ENCODE measurements at regions not wholly inside any gene's neighbourhood (a gene's known extent, or its start where the extent isn't known, plus 50 kb on each side); places are given as distances from the start of the nearest gene placed in this dataset.

DNA sequence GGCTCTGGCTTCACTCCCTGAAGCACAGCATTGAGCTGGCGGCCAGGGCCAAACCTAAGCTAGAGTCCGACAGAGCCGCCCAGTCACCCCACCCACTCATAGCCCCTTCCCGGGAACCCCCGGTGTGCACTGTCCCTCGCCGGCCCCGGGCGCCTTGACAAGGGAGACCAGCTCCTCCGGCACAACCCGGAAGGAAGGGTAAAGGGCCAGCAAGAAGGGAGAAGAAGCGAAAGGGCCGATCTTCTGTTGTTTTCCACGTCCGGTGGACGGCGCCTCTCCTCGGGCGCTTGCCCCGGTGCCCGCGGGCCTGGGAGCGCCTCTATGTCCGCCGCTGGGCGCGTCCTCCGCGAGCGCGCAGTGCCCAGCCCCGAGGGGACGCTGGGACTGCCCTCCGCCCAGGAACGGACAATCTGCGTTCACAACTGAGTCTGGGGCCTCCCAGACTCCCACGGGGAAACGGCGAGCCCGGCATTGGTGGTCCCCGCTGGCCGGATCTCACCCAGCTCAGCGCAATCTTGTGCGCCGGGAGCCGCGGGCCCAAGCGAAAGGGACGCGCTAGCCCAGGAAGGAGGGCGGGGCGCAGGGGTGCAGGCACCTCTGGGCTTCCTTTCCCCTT, 172.5 kb upstream of the MIR17HG start:
- no peak for DNase-seq

GRCh38 chr13:91178099-91178498, 169.4 kb upstream of the MIR17HG start:
- no peak for DNase-seq

GRCh38 chr13:91181892-91182291, 165.6 kb upstream of the MIR17HG start:
- no peak for DNase-seq

DNA sequence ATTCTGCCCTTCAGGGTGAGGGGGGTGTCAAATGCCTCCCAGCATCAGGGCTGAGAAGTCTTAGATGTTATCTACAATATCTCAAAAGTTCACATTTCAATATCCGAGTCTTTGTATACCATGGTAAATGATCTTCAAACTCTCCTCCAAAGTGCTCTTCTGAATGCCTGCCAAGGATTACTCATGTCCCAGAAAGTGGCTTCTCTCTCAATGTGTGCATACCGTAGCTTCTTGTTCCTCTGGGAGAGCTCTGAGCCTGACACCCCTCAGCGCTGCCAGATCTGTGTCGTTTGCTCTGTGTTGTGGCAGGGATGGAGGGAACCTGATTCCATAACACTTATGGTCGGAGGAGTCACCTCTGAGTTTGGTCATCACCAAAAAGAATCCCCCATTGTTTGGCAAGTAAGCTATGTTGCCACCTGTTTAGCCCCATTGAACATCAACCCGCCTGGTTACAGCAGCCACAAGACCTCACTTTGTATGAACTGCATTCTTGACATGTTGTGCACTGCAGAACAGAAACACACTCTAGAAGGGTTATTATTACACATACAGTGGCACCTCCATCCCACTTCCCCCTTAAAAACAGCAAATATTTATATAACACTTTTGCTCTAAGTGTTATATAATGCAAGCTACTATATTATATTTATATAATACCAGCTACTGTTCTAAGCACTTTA, 163.1 kb upstream of the MIR17HG start:
- DNase-seq, result no peak

DNA sequence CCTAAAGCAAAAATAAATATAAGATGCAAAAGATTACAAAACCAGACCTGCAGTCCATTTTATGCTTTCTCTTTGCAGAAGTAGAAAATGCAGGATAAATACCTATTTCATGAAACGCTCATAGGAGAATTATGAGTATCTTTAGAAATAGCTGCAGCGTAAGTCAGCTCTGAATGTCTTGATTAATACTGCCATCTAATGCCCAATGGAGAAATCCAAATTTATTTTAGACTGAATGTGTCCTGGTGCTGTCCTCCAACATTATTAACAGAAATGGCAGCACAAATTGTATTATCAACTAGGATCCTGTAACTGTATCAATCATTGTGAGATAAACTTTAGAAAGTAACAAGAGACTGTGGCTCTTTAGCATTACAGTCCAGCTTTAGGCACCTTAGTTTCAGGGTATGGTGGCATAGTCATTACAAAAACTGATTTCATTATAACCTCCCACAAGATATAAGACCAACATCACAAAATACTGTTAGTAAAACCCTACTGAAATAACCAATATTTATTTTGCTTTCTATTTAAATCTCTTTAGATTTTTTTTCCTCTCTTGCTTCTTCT, 162.1 kb upstream of the MIR17HG start:
- DNase-seq, result no peak

GRCh38 chr13:91187522-91187921, 160.0 kb upstream of the MIR17HG start:
- no peak for DNase-seq

- DNase-seq, result no peak
Measured at GRCh38 chr13:91189506-91189905, 158.0 kb upstream of the MIR17HG start.

DNA sequence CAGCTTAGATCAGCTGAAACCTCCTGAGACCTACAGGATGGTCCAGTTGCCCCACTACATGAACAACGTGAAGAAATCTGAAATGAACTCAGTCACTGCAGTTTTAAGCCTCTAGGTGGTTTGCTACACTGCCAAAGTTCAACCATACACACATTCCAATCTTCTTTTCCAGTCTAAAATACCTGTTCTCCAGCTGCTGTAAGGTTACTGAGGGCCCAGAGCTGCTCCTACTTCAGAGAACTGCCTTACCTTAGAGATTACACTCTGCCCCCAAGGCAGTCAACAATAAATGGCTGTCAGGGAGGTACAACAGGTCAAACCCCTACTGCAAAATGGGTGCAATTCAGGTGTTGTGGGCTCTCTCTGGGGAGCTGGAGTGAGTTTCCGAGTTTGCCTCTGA, 154.1 kb upstream of the MIR17HG start:
- no peak for DNase-seq

DNA sequence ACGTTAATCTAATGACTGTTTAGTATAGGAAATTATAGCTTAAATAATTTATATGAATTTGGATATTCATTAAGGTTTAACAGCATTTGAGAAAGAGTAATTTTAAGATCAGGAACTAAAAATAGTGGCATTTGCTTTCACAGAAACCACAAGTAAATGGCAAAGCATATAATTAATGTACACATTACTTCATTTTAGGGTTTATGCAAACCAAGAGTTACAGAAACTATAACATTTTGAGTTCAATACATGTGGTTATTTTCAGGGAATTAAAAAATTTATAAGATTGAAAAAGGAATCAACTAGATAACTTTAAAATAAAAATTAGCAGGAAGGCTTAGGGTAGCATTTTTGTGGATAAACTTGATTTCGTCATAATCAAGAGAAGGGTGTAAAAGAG, 151.7 kb upstream of the MIR17HG start:
- no peak for DNase-seq

DNA sequence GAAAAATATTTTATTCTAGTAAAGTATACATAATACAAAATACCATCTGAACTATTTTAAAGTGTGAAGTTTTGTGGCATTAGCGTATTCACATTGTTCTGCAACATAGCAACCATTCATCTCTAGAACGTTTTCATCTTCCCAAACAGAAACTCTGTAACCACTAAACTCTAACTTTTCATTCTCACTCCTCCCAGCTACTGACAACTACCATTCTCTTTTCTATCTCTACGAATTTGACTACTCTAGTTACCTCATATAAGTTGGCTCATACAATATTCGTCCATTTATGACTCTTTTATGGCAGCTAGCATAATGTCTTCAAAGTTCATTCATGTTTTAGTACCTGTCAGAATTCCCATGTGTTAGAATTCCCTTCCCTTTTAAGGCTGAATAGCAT, 150.5 kb upstream of the MIR17HG start:
- no peak for DNase-seq

GRCh38 chr13:91199866-91200265, 147.6 kb upstream of the MIR17HG start:
- no peak for DNase-seq

GRCh38 chr13:91200486-91200885, 147.0 kb upstream of the MIR17HG start:
- DNase-seq, result no peak

DNA sequence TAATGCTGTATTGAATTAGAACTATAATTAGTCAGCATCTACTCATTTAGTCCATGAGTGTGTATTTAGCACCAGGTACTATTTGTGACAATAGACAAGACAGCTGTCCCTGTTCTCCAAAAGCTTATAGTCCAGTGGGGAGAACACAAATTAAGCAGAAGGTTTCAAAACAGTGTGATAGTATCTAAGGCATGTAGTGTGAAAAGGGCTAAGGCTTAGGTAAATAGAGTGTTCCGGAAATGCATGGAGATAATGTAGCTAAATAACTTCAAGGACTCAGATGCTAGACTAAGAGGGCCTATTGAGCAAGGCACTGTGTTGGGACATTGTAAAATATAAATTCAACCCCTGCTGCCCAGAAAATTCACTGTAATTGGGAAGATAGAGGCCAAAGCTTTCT, 144.1 kb upstream of the MIR17HG start:
- DNase-seq, result no peak

- no peak for DNase-seq
Measured at GRCh38 chr13:91207261-91207660, 140.2 kb upstream of the MIR17HG start.

DNA sequence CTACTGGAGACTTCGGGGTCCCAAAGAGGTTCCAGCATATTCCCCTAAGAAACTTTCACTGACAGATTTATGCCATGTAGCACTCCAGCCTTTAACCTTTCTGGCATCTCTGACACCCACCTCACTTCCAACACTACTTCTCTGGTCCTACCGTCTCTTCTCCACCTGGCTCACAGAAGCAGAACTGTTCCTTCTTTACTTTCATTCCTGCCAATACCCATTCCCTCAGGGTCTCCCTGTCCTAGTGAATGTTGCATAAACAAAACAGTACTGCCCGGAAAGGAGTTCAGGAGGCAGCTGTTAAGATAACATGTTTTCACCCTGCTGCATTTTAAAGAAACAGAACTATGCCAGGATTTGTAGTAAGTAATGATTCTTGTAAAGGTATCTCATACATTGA, 136.0 kb upstream of the MIR17HG start:
- no peak for DNase-seq

DNA sequence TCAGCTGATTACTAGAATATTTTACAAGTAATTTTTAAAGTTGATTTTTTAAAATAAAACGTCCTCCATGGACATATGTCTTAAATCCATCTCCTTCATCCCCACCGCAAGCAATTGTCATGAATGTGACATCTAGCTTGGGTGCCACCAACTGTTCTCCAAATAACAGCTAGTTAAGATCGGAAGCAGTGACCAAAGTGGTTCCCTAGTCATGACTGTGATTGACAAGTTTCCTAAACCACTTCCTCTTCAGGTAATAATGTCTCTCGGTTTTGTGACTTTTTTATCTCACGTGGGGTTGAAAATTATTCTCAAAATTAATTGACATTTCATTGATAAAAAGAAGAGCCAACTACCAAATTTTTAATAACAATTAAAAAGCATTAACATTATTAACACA, 135.3 kb upstream of the MIR17HG start:
- DNase-seq, result no peak

GRCh38 chr13:91214031-91214430, 133.5 kb upstream of the MIR17HG start:
- DNase-seq, result no peak

DNA sequence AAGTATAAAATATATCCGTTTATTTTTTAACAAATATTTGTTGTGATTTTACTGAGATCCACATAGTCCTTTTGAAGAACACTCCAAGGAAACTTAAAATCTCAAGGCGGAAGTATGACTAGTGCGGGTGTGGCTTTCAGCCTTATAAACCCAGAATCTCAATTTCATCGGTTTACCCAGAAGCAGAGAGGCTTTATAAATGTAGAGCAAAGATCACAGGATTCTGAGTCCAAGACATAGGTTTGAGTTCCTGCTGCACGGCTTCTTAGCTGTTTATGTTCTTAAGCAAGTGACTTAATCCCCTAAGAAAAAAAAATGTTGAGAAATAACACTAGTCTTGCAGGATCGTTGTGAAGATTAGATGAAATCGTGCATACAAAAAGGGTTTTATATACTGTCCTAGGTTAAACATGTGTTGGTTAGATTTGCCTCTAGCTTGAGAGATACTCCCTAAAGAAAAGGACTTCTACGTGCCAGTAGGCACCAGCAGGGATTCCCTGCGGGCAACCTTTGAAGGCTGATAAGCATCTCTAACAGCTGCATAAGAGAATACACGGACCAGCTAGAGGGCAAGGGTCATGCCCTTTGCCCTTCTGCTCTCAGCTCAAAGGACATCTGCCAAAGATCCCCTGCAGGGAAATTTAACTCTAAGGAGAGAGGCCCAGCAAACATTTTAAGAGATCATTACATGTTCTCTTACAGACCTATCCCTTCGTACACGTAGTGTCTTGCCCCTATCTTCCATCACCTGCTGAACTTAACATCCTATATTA, 130.4 kb upstream of the MIR17HG start:
- DNase-seq, result no peak

DNA sequence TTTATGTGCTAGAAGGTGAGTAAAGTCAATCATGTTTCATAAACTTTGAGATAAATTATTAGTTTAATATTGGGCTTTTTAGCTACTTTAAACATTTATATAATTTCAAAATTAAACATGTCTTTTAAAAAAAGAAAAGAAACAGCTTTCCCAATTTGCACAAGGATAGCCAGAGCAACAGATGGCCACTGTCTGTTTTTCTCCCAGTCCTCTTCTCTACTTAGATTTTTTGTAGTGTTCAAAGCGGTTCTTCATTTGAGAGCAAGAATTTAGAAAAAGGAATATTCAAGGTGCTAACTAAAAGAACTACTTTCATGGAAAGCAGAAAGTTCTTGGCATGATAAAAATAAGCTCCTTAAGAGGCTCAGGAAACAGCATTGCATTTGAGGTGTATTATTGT, 128.3 kb upstream of the MIR17HG start:
- no peak for DNase-seq

DNA sequence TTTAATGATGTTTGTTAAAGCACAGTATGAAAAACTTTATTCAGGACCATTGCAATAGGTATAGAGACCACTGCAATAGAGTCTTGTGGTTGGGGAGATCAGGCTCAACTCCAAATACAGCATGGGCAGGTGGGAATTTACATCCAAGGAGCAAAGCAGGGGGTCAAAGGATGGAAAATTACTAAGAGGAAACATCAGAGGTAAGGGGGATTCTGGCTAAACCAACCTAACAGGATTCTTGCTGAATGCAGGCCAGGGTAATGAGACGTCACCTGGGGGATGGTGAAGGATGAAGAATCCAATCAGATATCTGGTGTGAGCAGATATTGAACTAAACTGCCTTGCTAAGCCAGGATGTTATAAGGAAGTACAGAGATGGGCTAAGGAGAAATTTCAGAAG, 126.6 kb upstream of the MIR17HG start:
- no peak for DNase-seq

DNA sequence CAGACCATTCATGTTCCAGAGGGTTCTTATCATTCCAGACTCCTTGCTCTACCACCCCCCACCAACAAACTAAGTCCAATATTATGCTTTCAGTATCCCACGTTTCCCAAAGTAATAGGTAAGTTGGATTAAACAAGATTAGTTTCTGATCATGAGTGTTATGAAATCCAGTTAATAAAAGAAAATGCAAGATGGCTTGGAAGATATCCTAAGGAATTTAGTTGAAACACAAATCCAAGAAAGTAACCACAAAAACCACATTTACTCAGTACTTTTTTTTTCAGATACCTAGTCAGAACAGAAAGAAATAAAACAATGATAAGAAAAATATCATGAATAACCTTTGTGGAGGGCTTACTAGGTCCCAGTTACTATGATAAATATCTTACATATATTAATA, 119.4 kb upstream of the MIR17HG start:
- DNase-seq, result no peak

GRCh38 chr13:91228940-91229339, 118.5 kb upstream of the MIR17HG start:
- DNase-seq, result no peak

DNA sequence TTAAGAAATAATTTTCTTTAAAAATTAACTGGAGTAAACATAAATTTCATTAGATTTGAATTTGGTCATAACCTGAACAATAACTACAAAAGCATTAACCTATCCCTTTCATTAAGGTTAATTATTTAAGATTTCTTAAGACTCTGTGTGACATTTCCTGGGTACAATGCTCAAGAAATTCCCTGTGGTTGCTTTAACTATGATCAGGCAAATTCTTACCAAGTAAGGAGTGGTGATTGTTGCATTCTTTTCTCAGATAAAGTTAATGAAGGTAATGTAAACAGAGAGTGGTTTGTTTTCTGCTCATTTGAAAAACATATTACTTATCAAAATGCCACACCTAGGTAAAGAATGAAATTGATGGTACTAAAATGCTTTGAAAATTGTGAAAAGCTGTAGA, 114.8 kb upstream of the MIR17HG start:
- DNase-seq, result no peak

GRCh38 chr13:91233291-91233690, 114.2 kb upstream of the MIR17HG start:
- no peak for DNase-seq
